DMS79 (cell line): ENCODE measurements at regions not wholly inside any gene's neighbourhood (a gene's known extent, or its start where the extent isn't known, plus 50 kb on each side); places are given as distances from the start of the nearest gene placed in this dataset.

Experiments
- DNase-seq: peaks from one replicate; lab custom pipeline; 2025; lab: John Stamatoyannopoulos, UW

- no peak for DNase-seq
Observed at GRCh38 chr6:105587349-105588122, 184.7 kb upstream of the PREP start.

GRCh38 chr6:105578179-105578707 lies 175.4 kb upstream of the PREP start:
- DNase-seq, result no peak

GRCh38 chr6:105573556-105573955 lies 170.7 kb upstream of the PREP start:
- no peak for DNase-seq

- DNase-seq, result no peak
Observed at GRCh38 chr6:105573138-105573537, 170.3 kb upstream of the PREP start.

GRCh38 chr6:105570416-105570815 lies 167.5 kb upstream of the PREP start:
- no peak for DNase-seq

GRCh38 chr6:105569706-105570105 lies 166.8 kb upstream of the PREP start:
- no peak for DNase-seq

GRCh38 chr6:105568751-105569150 lies 165.9 kb upstream of the PREP start:
- no peak for DNase-seq

GRCh38 chr6:105568142-105568541 lies 165.3 kb upstream of the PREP start:
- no peak for DNase-seq

- no peak for DNase-seq
Observed at GRCh38 chr6:105567140-105567539, 164.3 kb upstream of the PREP start.

GRCh38 chr6:105566503-105566902 lies 163.6 kb upstream of the PREP start:
- no peak for DNase-seq

GRCh38 chr6:105564121-105564902 lies 161.4 kb upstream of the PREP start:
- no peak for DNase-seq

GRCh38 chr6:105562027-105562426 lies 159.1 kb upstream of the PREP start:
- no peak for DNase-seq

- no peak for DNase-seq
Observed at GRCh38 chr6:105561486-105561885, 158.6 kb upstream of the PREP start.

GRCh38 chr6:105560611-105561066 lies 157.8 kb upstream of the PREP start:
- no peak for DNase-seq

- no peak for DNase-seq
Observed at GRCh38 chr6:105557291-105557690, 154.4 kb upstream of the PREP start.

- no peak for DNase-seq
Observed at GRCh38 chr6:105553171-105553570, 150.3 kb upstream of the PREP start.

- DNase-seq, result no peak
Observed at GRCh38 chr6:105550955-105551620, 148.2 kb upstream of the PREP start.

GRCh38 chr6:105546754-105547153 lies 143.9 kb upstream of the PREP start:
- no peak for DNase-seq

GRCh38 chr6:105545947-105546731 lies 143.3 kb upstream of the PREP start:
- DNase-seq, result no peak

GRCh38 chr6:105545228-105545920 lies 142.5 kb upstream of the PREP start:
- no peak for DNase-seq

GRCh38 chr6:105539911-105540310 lies 137.0 kb upstream of the PREP start:
- no peak for DNase-seq
